HFF-Myc (cell line): ENCODE measurements at regions not wholly inside any gene's neighbourhood (a gene's known extent, or its start where the extent isn't known, plus 50 kb on each side); places are given as distances from the start of the nearest gene placed in this dataset.

Experiments used
- DNase-seq: peaks from one replicate; pipeline ENCODE4 v3.0.0-alpha.2; 2011; ENCODE audit warnings: low read depth; ENCODE audit errors: extremely low read depth
- H3K4me3 ChIP-seq: replicated peaks from 2 replicates; pipeline ENCODE4 v1.5.1; 2011; ENCODE audit warnings: low read depth, mild to moderate bottlenecking, control low read depth, low read length
- TF ChIP-seq, protein P1 (sequence below): IDR thresholded peaks from 2 replicates; pipeline ENCODE4 v1.5.1; 2012; ENCODE audit warnings: mild to moderate bottlenecking, low read depth, low read length, control low read depth; ENCODE audit errors: missing control alignments

DNA sequence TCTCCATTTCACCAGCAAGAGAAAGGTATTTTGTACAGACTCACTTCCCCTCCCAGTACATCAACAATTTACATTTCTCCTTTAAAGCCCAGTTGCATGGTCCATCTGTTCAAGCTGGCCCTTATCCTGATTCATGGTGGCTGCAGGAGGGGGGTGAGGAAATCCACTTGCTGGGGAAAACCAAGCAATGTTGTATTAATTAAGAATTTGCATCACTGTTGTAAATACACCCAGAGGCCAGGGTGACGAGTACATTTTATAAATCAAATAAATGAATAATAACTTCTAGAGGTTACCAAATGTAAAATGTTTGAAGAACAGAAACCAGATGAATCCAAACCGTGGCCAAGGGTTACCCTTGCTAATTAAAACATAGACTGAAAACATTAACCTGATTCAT, 395.9 kb upstream of the INTU start:
- DNase-seq = peak; percentile 88
- no peak overlapping the region for H3K4me3 ChIP-seq
- TF ChIP-seq, protein P1, sequence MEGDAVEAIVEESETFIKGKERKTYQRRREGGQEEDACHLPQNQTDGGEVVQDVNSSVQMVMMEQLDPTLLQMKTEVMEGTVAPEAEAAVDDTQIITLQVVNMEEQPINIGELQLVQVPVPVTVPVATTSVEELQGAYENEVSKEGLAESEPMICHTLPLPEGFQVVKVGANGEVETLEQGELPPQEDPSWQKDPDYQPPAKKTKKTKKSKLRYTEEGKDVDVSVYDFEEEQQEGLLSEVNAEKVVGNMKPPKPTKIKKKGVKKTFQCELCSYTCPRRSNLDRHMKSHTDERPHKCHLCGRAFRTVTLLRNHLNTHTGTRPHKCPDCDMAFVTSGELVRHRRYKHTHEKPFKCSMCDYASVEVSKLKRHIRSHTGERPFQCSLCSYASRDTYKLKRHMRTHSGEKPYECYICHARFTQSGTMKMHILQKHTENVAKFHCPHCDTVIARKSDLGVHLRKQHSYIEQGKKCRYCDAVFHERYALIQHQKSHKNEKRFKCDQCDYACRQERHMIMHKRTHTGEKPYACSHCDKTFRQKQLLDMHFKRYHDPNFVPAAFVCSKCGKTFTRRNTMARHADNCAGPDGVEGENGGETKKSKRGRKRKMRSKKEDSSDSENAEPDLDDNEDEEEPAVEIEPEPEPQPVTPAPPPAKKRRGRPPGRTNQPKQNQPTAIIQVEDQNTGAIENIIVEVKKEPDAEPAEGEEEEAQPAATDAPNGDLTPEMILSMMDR = no peak

GRCh38 chr4:127237581-127237980, 395.2 kb upstream of the INTU start:
- H3K4me3 ChIP-seq = no peak overlapping the region
- TF ChIP-seq, protein P1 = no peak
- no peak for DNase-seq

DNA sequence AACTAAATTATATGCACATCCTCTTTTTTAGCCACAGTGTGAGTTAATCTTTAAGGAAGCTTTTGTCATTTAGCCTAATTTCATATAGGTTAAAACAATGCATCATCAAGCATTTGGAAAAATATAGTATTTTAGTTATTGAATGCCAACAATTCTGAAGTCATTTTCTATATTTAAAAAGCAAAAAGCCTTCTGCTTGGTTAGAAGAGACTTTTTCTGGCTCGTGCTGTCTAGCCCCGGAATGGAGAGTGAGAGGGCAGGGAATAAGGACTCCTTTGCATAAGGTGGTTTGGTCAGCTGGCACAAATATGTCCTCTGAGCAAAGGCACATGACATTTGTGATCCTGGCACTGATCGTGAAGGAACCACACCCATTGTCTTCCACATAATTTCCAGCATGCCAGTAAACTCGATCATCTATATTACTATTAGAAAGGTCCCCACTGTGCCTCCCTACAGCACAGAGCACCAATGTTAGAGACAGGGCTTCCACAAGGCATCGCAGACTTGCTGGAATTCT, 393.7 kb upstream of the INTU start:
- H3K4me3 ChIP-seq = no peak overlapping the region
- DNase-seq = no peak
- TF ChIP-seq, protein P1 = no peak

DNA sequence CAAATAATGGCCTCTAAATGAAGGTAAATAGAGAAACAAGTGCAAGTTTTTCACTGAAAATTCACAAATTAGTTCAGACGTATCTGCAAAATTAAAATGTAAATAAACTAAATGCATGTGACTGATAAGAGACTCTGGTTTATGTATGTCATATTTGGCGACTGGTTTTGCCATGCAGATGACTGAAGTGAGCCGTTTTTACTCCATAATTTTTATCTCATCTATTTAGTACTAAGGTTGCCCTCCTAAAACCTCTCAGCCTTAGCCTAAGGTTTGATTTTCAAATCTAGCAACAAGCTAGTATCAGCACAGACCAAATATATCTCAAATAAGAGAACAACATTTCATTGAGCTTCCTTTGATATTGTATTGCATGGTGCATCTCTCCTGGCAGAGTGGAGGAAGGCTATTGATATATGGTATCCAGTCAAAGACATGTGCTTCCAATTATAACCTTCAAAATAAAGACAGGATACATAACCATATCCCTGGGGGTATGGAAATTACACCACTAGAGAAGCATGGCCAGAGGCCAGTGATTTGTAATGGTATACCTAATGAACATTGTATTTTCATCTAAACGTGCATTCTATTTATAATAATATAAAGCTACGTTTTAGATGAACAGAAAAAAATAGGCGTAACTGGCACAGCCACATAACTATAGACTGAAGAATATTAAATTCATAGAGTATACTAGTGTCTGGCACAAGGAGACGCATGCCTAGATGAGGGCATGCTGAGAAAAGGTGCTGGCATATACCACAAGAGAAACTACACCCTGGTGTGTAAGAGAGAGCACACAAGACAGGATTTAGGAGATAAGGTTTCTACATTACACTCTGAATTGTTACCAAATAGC, 392.6 kb upstream of the INTU start:
- TF ChIP-seq, protein P1 = no peak
- no peak for DNase-seq
- H3K4me3 ChIP-seq = no peak overlapping the region

- H3K4me3 ChIP-seq = no peak overlapping the region
- TF ChIP-seq, protein P1 = no peak
- no peak for DNase-seq
Measured at GRCh38 chr4:127240764-127241105, 392.0 kb upstream of the INTU start.

DNA sequence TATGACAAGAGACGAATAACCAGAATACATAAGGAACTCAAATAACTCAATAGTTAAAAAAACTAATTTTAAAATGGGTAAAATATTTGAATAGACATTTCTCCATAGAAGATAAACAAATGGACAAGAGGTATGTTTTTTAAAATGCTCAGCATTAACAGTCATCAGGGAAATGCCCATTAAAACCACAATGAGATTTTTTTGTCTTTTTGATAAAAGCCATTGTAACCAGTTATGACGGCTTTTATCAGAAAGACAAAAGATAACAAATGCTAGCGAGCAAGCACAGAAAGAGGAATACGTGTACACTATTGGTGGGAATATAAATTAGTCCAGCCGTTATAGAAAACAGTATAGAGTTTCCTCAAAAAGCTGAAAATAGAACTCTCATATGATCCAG, 388.2 kb upstream of the INTU start:
- no peak for DNase-seq
- TF ChIP-seq, protein P1 = no peak
- no peak overlapping the region for H3K4me3 ChIP-seq
